Hepatocyte (in vitro differentiated cells): ENCODE measurements at regions not wholly inside any gene's neighbourhood (a gene's known extent, or its start where the extent isn't known, plus 50 kb on each side); places are given as distances from the start of the nearest gene placed in this dataset.

Experiments
- DNase-seq: peaks from one replicate; pipeline ENCODE4 v3.0.0-alpha.2; 2016; ENCODE audit warnings: low spot score
- H2AFZ ChIP-seq: fragments of 200-600 bp; sonication (generic); 2 replicates; pipeline ENCODE4 v1.6.0; 2016; ENCODE audit warnings: antibody characterized with exemption, mild to moderate bottlenecking
- H3K27ac ChIP-seq: fragments of 200-600 bp; sonication (generic); 2 replicates; pipeline ENCODE4 v1.5.1; 2016; ENCODE audit warnings: mild to moderate bottlenecking
- H3K27me3 ChIP-seq: fragments of 200-600 bp; sonication (generic); 2 replicates; pipeline ENCODE4 v1.6.1; 2016
- H3K36me3 ChIP-seq: fragments of 200-600 bp; sonication (generic); replicated peaks from 2 replicates; pipeline ENCODE4 v1.5.1; 2016; ENCODE audit warnings: low read depth; ENCODE audit not compliant: insufficient read depth
- H3K4me1 ChIP-seq: fragments of 200-600 bp; sonication (generic); 2 replicates; pipeline ENCODE4 v1.5.1; 2016; ENCODE audit warnings: mild to moderate bottlenecking, moderate library complexity; ENCODE audit not compliant: insufficient read depth
- H3K4me2 ChIP-seq: fragments of 200-600 bp; sonication (generic); 2 replicates; pipeline ENCODE4 v1.6.0; 2016
- H3K4me3 ChIP-seq: fragments of 200-600 bp; sonication (generic); 2 replicates; pipeline ENCODE4 v1.5.1; 2016; ENCODE audit warnings: mild to moderate bottlenecking
- H3K79me2 ChIP-seq: fragments of 200-600 bp; sonication (generic); 2 replicates; pipeline ENCODE4 v1.6.0; 2017; ENCODE audit warnings: mild to moderate bottlenecking
- H3K9me2 ChIP-seq: fragments of 200-600 bp; sonication (generic); replicated peaks from 2 replicates; pipeline ENCODE4 v1.6.0; 2017; ENCODE audit warnings: mild to moderate bottlenecking; ENCODE audit not compliant: insufficient read depth
- H3K9me3 ChIP-seq: fragments of 200-600 bp; sonication (generic); 2 replicates; pipeline ENCODE4 v1.5.1; 2016; ENCODE audit warnings: low read depth, mild to moderate bottlenecking
- H4K20me1 ChIP-seq: fragments of 200-600 bp; sonication (generic); 2 replicates; pipeline ENCODE4 v1.6.0; 2016; ENCODE audit warnings: mild to moderate bottlenecking; ENCODE audit not compliant: insufficient read depth, poor library complexity, severe bottlenecking
- CTCF ChIP-seq: fragments of 200-600 bp; sonication (generic); IDR thresholded peaks from 2 replicates; pipeline ENCODE4 v1.5.1; 2016; ENCODE audit warnings: antibody characterized with exemption, mild to moderate bottlenecking; ENCODE audit not compliant: poor library complexity
- EZH2 ChIP-seq: fragments of 200-600 bp; sonication (generic); IDR thresholded peaks from 2 replicates; pipeline ENCODE4 v1.6.1; 2016; ENCODE audit warnings: antibody characterized with exemption, mild to moderate bottlenecking, borderline replicate concordance
- EZH2phosphoT487 ChIP-seq: fragments of 200-600 bp; sonication (generic); IDR thresholded peaks from one replicate; pipeline ENCODE4 v1.6.1; 2018; ENCODE audit warnings: antibody characterized with exemption, mild to moderate bottlenecking, low read depth, moderate library complexity; ENCODE audit not compliant: unreplicated experiment, severe bottlenecking
- WGBS: methylation state at CpG from one replicate; pipeline ENCODE4 v1.1.6; 2016; ENCODE audit warnings: low lambda C conversion rate; ENCODE audit errors: missing lambda C conversion rate; 5-methylcytosine and 5-hydroxymethylcytosine counted together

GRCh38 chr9:14011799-14012560 lies 302.0 kb downstream of the NFIB start:
- no peaks in the 10 kb centered on the region for H3K9me2 ChIP-seq
- H2AFZ ChIP-seq: no peak overlapping the region
- H3K4me3 ChIP-seq: no peak overlapping the region
- 83% methylated on average over 3 of the region's 3 CpGs for WGBS
- no peaks in the 10 kb centered on the region for H3K27me3 ChIP-seq
- DNase-seq: no peak
- H3K4me2 ChIP-seq: no peak overlapping the region
- no peaks in the 10 kb centered on the region for H3K4me1 ChIP-seq
- H3K9me3 ChIP-seq: no peaks in the 10 kb centered on the region
- no peaks in the 10 kb centered on the region for H4K20me1 ChIP-seq
- H3K27ac ChIP-seq: no peak overlapping the region
- TF ChIP-seq CTCF (no peak), EZH2 (no peak), EZH2phosphoT487 (no peak)
- H3K36me3 ChIP-seq: no peaks in the 10 kb centered on the region
- H3K79me2 ChIP-seq: no peaks in the 10 kb centered on the region

GRCh38 chr9:14007190-14007769 lies 306.7 kb downstream of the NFIB start:
- Histone ChIP-seq H3K9me2 (no peaks in the 10 kb centered on the region), H3K36me3 (no peaks in the 10 kb centered on the region), H3K27me3 (no peaks in the 10 kb centered on the region), H2AFZ (no peak overlapping the region), H3K79me2 (no peaks in the 10 kb centered on the region), H3K4me3 (no peak overlapping the region), H3K27ac (no peak overlapping the region), H3K9me3 (no peaks in the 10 kb centered on the region), H3K4me2 (no peak overlapping the region), H3K4me1 (no peaks in the 10 kb centered on the region), H4K20me1 (no peaks in the 10 kb centered on the region)
- WGBS: 96% methylated on average over 15 of the region's 19 CpGs
- DNase-seq: no peak
- TF ChIP-seq CTCF (no peak), EZH2phosphoT487 (no peak), EZH2 (no peak)

- no peaks in the 10 kb centered on the region for H3K4me1 ChIP-seq
Measured at GRCh38 chr9:14006386-14007187, 307.4 kb downstream of the NFIB start.

More at GRCh38 chr9:14006386-14007187, 307.4 kb downstream of the NFIB start:
- no peaks in the 10 kb centered on the region for H3K79me2 ChIP-seq
- no peaks in the 10 kb centered on the region for H3K9me2 ChIP-seq
- no peak overlapping the region for H3K4me3 ChIP-seq
- TF ChIP-seq EZH2phosphoT487: no peak
- no peak for TF ChIP-seq EZH2
- TF ChIP-seq CTCF: no peak
- no peaks in the 10 kb centered on the region for H3K36me3 ChIP-seq
- DNase-seq: no peak
- H3K9me3 ChIP-seq: no peaks in the 10 kb centered on the region
- no peak overlapping the region for H3K4me2 ChIP-seq
- H3K27ac ChIP-seq: no peak overlapping the region
- H4K20me1 ChIP-seq: no peaks in the 10 kb centered on the region
- H3K27me3 ChIP-seq: no peaks in the 10 kb centered on the region
- WGBS: 72% methylated on average over 10 of the region's 10 CpGs
- H2AFZ ChIP-seq: no peak overlapping the region
